Progenitor cell of endocrine pancreas (in vitro differentiated cells): ENCODE measurements at regions not wholly inside any gene's neighbourhood (a gene's known extent, or its start where the extent isn't known, plus 50 kb on each side); places are given as distances from the start of the nearest gene placed in this dataset.
"Not testable (repeated sequence)": the region's sequence is repeated elsewhere in the genome, so short reads cannot be mapped to it uniquely, and the experiment has no call there.

ENCODE experiments used
- DNase-seq: peaks from one replicate; pipeline ENCODE4 v3.0.0; 2021; ENCODE audit warnings: low spot score; ENCODE audit not compliant: unreplicated experiment
- H3K27ac Mint-ChIP-seq: 2 replicates; pipeline ENCODE4 v1.8.0; 2021; ENCODE audit warnings: mild to moderate bottlenecking, moderate library complexity, mixed read lengths
- H3K27me3 Mint-ChIP-seq: 2 replicates; pipeline ENCODE4 v1.8.0; 2021; ENCODE audit warnings: mixed read lengths
- H3K36me3 Mint-ChIP-seq: 2 replicates; pipeline ENCODE4 v1.8.0; 2022; ENCODE audit warnings: mixed read lengths; ENCODE audit not compliant: insufficient read depth
- H3K4me1 Mint-ChIP-seq: 2 replicates; pipeline ENCODE4 v1.8.0; 2021; ENCODE audit warnings: low read depth, mixed read lengths
- H3K4me3 Mint-ChIP-seq: 2 replicates; pipeline ENCODE4 v1.8.0; 2021; ENCODE audit warnings: low read depth, mild to moderate bottlenecking, moderate library complexity, mixed read lengths
- H3K9me3 Mint-ChIP-seq: 2 replicates; pipeline ENCODE4 v1.8.0; 2021; ENCODE audit warnings: low read depth, mixed read lengths
- CTCF ChIP-seq: fragments of 200-600 bp; sonication (generic); IDR thresholded peaks from one replicate; pipeline ENCODE4 v1.5.0; 2021; ENCODE audit warnings: antibody characterized with exemption, mild to moderate bottlenecking; ENCODE audit not compliant: unreplicated experiment

- H3K9me3 Mint-ChIP-seq, result peaks cover 6% of the 10 kb centered on the region
- H3K27me3 Mint-ChIP-seq, result no peaks in the 10 kb centered on the region
- peaks cover 22% of the 10 kb centered on the region for H3K4me1 Mint-ChIP-seq
- no peaks in the 10 kb centered on the region for H3K36me3 Mint-ChIP-seq
- no peak for DNase-seq
- H3K27ac Mint-ChIP-seq, result no peak overlapping the region
- no peak overlapping the region for H3K4me3 Mint-ChIP-seq
- TF ChIP-seq CTCF, result no peak
Observed at GRCh38 chr15:67925182-67925581, 85.3 kb upstream of the RNU6-1 start.

- Mint-ChIP-seq H3K36me3 (no peaks in the 10 kb centered on the region), H3K4me1 (peaks cover 24% of the 10 kb centered on the region), H3K4me3 (no peak overlapping the region), H3K27ac (no peak overlapping the region), H3K9me3 (peaks cover 6% of the 10 kb centered on the region), H3K27me3 (no peaks in the 10 kb centered on the region)
- no peak for TF ChIP-seq CTCF
- DNase-seq, result no peak
Observed at GRCh38 chr15:67927501-67928168, 87.8 kb upstream of the RNU6-1 start.

GRCh38 chr15:67928666-67929065 lies 88.8 kb upstream of the RNU6-1 start:
- peaks cover 15% of the 10 kb centered on the region for H3K4me1 Mint-ChIP-seq
- peaks cover 3% of the 10 kb centered on the region for H3K9me3 Mint-ChIP-seq
- TF ChIP-seq CTCF, result no peak
- H3K36me3 Mint-ChIP-seq, result no peaks in the 10 kb centered on the region
- H3K27ac Mint-ChIP-seq, result no peak overlapping the region
- no peaks in the 10 kb centered on the region for H3K27me3 Mint-ChIP-seq
- DNase-seq, result no peak
- H3K4me3 Mint-ChIP-seq, result no peak overlapping the region

- Mint-ChIP-seq H3K27me3 (no peaks in the 10 kb centered on the region), H3K36me3 (no peaks in the 10 kb centered on the region), H3K27ac (no peak overlapping the region), H3K9me3 (no peaks in the 10 kb centered on the region), H3K4me1 (peaks cover 11% of the 10 kb centered on the region), H3K4me3 (no peak overlapping the region)
- TF ChIP-seq CTCF, result no peak
- no peak for DNase-seq
Observed at GRCh38 chr15:67930720-67931119, 90.9 kb upstream of the RNU6-1 start.

- Mint-ChIP-seq H3K27ac (no peak overlapping the region), H3K4me1 (peaks cover 11% of the 10 kb centered on the region), H3K36me3 (no peaks in the 10 kb centered on the region), H3K27me3 (no peaks in the 10 kb centered on the region), H3K4me3 (no peak overlapping the region), H3K9me3 (no peaks in the 10 kb centered on the region)
- TF ChIP-seq CTCF, result no peak
- no peak for DNase-seq
Observed at GRCh38 chr15:67931861-67932260, 92.0 kb upstream of the RNU6-1 start.

GRCh38 chr15:67934126-67934525 lies 94.3 kb upstream of the RNU6-1 start:
- H3K36me3 Mint-ChIP-seq, H3K4me3 Mint-ChIP-seq, H3K9me3 Mint-ChIP-seq, H3K4me1 Mint-ChIP-seq, H3K27me3 Mint-ChIP-seq, H3K27ac Mint-ChIP-seq, DNase-seq: not testable (repeated sequence)
